Chondrocyte (in vitro differentiated cells): ENCODE measurements at regions not wholly inside any gene's neighbourhood (a gene's known extent, or its start where the extent isn't known, plus 50 kb on each side); places are given as distances from the start of the nearest gene placed in this dataset. TPM values are rescaled to one million over a fixed set of nuclear protein-coding genes. Genes with fewer than 3 reads are reported as not detected.

Source experiments
- DNase-seq: peaks from one replicate; pipeline ENCODE4 v3.0.0; 2021; ENCODE audit warnings: mixed read lengths, low spot score
- H3K27ac Mint-ChIP-seq: one replicate; pipeline ENCODE4 v1.8.0; 2021; ENCODE audit warnings: mild to moderate bottlenecking, moderate library complexity, mixed read lengths; ENCODE audit not compliant: unreplicated experiment
- H3K27me3 Mint-ChIP-seq: 2 replicates; pipeline ENCODE4 v1.8.0; 2021; ENCODE audit warnings: low read depth, mixed read lengths
- H3K36me3 Mint-ChIP-seq: 2 replicates; pipeline ENCODE4 v1.8.0; 2021; ENCODE audit warnings: low read depth, mixed read lengths
- H3K4me1 Mint-ChIP-seq: 2 replicates; pipeline ENCODE4 v1.8.0; 2021; ENCODE audit warnings: low read depth, mild to moderate bottlenecking, mixed read lengths
- H3K4me3 Mint-ChIP-seq: one replicate; pipeline ENCODE4 v1.8.0; 2021; ENCODE audit warnings: mild to moderate bottlenecking, moderate library complexity, mixed read lengths; ENCODE audit not compliant: unreplicated experiment
- H3K9me3 Mint-ChIP-seq: 2 replicates; pipeline ENCODE4 v1.8.0; 2021; ENCODE audit warnings: low read depth, mixed read lengths
- microRNA-seq: library from miRNA; unstranded; fragments of <30 nt; microRNA quantifications from one replicate; pipeline ENCODE4 v1.2.0, GENCODE V29; 2020; ENCODE audit warnings: borderline number of aligned reads
- TF ChIP-seq, protein P1 (sequence below): fragments of 200-600 bp; sonication (generic); IDR thresholded peaks from 2 replicates; pipeline ENCODE4 v1.5.0; 2021; ENCODE audit warnings: antibody characterized with exemption, mild to moderate bottlenecking, moderate library complexity

DNA sequence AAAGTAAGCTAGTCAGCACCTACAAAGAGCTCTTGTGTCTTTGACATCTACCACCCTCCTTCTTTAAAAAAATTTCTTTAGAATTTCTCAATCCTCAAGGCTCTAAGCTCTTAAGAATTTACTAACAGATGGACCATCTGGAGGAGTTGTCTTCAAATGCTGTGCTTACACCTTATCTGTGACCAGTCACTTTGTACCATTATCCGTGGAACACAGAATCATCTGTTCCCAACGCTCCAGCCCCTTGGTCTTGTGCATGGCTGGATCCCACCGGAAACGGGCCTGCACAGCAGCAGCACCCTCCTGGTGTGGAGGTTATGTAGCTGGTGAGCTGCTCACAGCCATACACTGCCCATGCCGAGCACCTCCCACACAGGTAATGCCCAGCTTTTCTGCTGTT is 89.0 kb downstream of the TBX19 start:
- TF ChIP-seq, protein P1, sequence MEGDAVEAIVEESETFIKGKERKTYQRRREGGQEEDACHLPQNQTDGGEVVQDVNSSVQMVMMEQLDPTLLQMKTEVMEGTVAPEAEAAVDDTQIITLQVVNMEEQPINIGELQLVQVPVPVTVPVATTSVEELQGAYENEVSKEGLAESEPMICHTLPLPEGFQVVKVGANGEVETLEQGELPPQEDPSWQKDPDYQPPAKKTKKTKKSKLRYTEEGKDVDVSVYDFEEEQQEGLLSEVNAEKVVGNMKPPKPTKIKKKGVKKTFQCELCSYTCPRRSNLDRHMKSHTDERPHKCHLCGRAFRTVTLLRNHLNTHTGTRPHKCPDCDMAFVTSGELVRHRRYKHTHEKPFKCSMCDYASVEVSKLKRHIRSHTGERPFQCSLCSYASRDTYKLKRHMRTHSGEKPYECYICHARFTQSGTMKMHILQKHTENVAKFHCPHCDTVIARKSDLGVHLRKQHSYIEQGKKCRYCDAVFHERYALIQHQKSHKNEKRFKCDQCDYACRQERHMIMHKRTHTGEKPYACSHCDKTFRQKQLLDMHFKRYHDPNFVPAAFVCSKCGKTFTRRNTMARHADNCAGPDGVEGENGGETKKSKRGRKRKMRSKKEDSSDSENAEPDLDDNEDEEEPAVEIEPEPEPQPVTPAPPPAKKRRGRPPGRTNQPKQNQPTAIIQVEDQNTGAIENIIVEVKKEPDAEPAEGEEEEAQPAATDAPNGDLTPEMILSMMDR: no peak
- H3K27me3 Mint-ChIP-seq: peaks cover 18% of the 10 kb centered on the region
- H3K36me3 Mint-ChIP-seq: peaks cover 2% of the 10 kb centered on the region
- H3K4me3 Mint-ChIP-seq: no peak overlapping the region
- no peak overlapping the region for H3K27ac Mint-ChIP-seq
- no peaks in the 10 kb centered on the region for H3K9me3 Mint-ChIP-seq
- H3K4me1 Mint-ChIP-seq: no peaks in the 10 kb centered on the region
- no peak for DNase-seq

DNA sequence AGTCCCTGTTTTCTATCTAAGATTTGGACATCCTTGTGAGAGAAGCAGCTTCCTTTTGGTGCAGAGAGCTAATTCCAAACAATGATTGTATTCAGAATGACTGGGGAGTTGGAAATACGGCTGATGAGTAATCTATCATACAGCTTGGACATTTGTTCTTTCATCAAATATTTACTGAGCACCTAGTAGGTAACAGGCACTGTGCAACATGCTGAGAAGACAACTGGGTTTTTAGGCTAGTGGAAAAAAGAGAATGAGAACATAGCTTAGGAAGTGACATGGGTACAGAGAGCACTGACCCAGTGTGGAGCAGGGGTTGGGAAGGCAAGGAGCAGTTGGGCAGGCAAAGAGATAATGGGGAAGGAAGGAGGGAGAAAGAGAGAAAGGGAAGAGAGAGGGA is 87.5 kb downstream of the TBX19 start:
- Mint-ChIP-seq H3K9me3 (no peaks in the 10 kb centered on the region), H3K4me1 (no peaks in the 10 kb centered on the region), H3K27me3 (peaks cover 22% of the 10 kb centered on the region), H3K4me3 (no peak overlapping the region), H3K36me3 (peaks cover 2% of the 10 kb centered on the region), H3K27ac (no peak overlapping the region)
- DNase-seq: no peak
- TF ChIP-seq, protein P1: no peak

DNA sequence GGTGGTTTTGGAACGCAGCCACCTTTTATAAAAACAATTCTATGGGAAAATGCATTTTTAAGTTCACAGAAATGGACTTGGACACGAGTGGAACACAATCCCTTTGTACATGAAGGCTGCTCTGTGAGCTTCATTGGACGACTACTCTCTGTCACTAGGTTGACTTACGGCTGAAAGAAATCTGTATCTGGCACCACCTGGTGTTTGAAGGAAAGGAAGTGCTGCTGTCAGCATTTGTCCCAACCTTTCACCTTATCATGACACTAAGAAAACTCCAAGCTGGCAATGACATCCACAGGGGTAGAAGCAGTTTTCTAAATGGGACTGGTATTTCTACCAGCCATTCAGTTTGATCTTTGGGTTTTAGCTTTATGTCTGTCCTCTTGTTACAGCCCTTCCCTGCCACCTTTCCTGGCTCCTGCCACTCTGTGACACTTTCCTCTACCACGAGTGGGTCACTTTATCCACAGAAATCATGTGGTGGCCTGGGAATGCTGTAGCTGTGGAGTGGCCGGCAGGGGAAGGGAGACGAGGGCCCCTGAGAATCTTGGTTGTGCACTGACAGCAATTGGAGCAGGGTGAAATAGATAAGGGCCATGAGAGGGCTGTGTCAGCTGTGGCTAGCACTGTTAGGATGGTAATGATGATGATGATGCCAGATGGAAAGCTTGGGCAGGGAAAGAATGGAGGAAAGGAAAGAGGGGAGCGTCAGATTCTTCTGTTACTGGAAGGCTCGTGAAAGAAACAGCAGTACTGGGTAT is 85.2 kb downstream of the TBX19 start:
- Mint-ChIP-seq H3K27ac (no peak overlapping the region), H3K36me3 (peaks cover 2% of the 10 kb centered on the region), H3K4me1 (no peaks in the 10 kb centered on the region), H3K9me3 (no peaks in the 10 kb centered on the region), H3K27me3 (peaks cover 36% of the 10 kb centered on the region), H3K4me3 (no peak overlapping the region)
- DNase-seq: no peak
- TF ChIP-seq, protein P1: peak; percentile 56

Small RNAs in the stretch of these regions (microRNA-seq; reads per million reads assigned to microRNA genes)
- not detected for gene MIR557
